Activated CD4-positive, alpha-beta T cell treated with anti-CD3 and anti-CD28 coated beads for 36 hours (primary cell): ENCODE measurements at regions not wholly inside any gene's neighbourhood (a gene's known extent, or its start where the extent isn't known, plus 50 kb on each side); places are given as distances from the start of the nearest gene placed in this dataset.

ENCODE experiments used
- ATAC-seq: fragments of 200-7000 bp; cut with Tn5 transposase; one replicate; pipeline ENCODE4 v1.10.0; 2021; ENCODE audit warnings: mild to moderate bottlenecking, moderate library complexity
- CTCF ChIA-PET: fragments of 350-600 bp; sonication (Branson Sonifier 250); formaldehyde crosslinking; loops from one replicate; lab custom pipeline; 2021; ENCODE audit warnings: antibody characterized with exemption; lab: Charles Lee
- POLR2A ChIA-PET: fragments of 350-600 bp; sonication (Branson Sonifier 250); formaldehyde crosslinking; loops from one replicate; lab custom pipeline; 2021; ENCODE audit warnings: antibody characterized with exemption, inconsistent platforms; lab: Charles Lee
- DNase-seq: peaks from one replicate; pipeline ENCODE4 v3.0.0-alpha.2; 2020
- H3K27ac Mint-ChIP-seq: one replicate; pipeline ENCODE4 v1.8.0; 2021; ENCODE audit warnings: mixed read lengths
- H3K27me3 Mint-ChIP-seq: one replicate; pipeline ENCODE4 v1.8.0; 2021; ENCODE audit warnings: mixed read lengths
- H3K36me3 Mint-ChIP-seq: one replicate; pipeline ENCODE4 v1.8.0; 2021; ENCODE audit warnings: low read depth, mixed read lengths
- H3K4me1 Mint-ChIP-seq: one replicate; pipeline ENCODE4 v1.8.0; 2021; ENCODE audit warnings: mixed read lengths
- H3K4me3 Mint-ChIP-seq: one replicate; pipeline ENCODE4 v1.8.0; 2021; ENCODE audit warnings: mild to moderate bottlenecking, moderate library complexity, mixed read lengths
- H3K9me3 Mint-ChIP-seq: one replicate; pipeline ENCODE4 v1.8.0; 2021; ENCODE audit warnings: low read depth, mixed read lengths
- intact Hi-C, 2 experiments: fragments of 100-400 bp; cut with DNase I in 1 of 2; cut with micrococcal nuclease in 1 of 2; formaldehyde crosslinking; loops; one replicate each; pipeline versions ENCODE4 v1.14.2 to v1.15.1; 2022 to 2024; cut with DNase I, micrococcal nuclease

GRCh38 chr11:69963533-69964246 is 114.4 kb upstream of the ANO1 start:
- intact Hi-C loops = no loop called here
- no peaks in the 10 kb centered on the region for H3K36me3 Mint-ChIP-seq
- DNase-seq = no peak
- POLR2A ChIA-PET = no interaction called here
- CTCF ChIA-PET = interaction anchor here (0.6 kb wide), 1 partner anchor 131 kb away, joined by 3 read pairs; no protein-coding TSS in a partner anchor
- no peak overlapping the region for H3K4me3 Mint-ChIP-seq
- no peaks in the 10 kb centered on the region for H3K4me1 Mint-ChIP-seq
- no peak overlapping the region for H3K27ac Mint-ChIP-seq
- no peak for ATAC-seq
- peaks cover 4% of the 10 kb centered on the region for H3K9me3 Mint-ChIP-seq
- peaks cover 7% of the 10 kb centered on the region for H3K27me3 Mint-ChIP-seq

DNA sequence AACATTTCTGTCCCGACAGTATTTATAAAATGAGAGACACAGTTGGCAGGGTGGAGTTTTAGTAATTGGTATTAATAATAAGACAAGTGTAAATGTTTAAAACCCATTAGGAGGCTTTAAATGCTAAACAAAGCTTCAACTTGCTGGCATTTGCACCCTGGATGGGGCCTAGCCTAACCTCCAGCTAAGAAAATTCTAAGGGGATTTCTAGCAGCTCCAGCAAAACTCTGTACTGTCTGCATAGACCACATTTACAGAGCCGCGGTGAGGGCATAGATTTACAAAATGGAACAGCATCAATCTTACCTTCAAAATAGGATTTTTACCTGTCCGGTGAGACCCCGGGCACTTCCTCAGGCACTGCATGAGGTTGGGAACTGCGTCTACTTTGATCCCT is 113.9 kb upstream of the ANO1 start:
- H3K4me1 Mint-ChIP-seq = no peaks in the 10 kb centered on the region
- H3K27ac Mint-ChIP-seq = no peak overlapping the region
- intact Hi-C loops = no loop called here
- CTCF ChIA-PET = interaction anchor here (0.6 kb wide), 1 partner anchor 131 kb away, joined by 3 read pairs; no protein-coding TSS in a partner anchor
- no peaks in the 10 kb centered on the region for H3K36me3 Mint-ChIP-seq
- ATAC-seq = no peak
- POLR2A ChIA-PET = no interaction called here
- H3K4me3 Mint-ChIP-seq = no peak overlapping the region
- peaks cover 2% of the 10 kb centered on the region for H3K9me3 Mint-ChIP-seq
- no peak for DNase-seq
- peaks cover 5% of the 10 kb centered on the region for H3K27me3 Mint-ChIP-seq

- Mint-ChIP-seq H3K27ac (no peak overlapping the region), H3K9me3 (peaks cover 2% of the 10 kb centered on the region), H3K27me3 (peaks cover 6% of the 10 kb centered on the region), H3K36me3 (no peaks in the 10 kb centered on the region), H3K4me1 (peaks cover 5% of the 10 kb centered on the region), H3K4me3 (no peak overlapping the region)
- ATAC-seq = no peak
- no peak for DNase-seq
- intact Hi-C loops = no loop called here
- ChIA-PET POLR2A (no interaction called here), CTCF (no interaction called here)
These were observed 112.1 kb upstream of the ANO1 start for GRCh38 chr11:69965821-69966582.

DNA sequence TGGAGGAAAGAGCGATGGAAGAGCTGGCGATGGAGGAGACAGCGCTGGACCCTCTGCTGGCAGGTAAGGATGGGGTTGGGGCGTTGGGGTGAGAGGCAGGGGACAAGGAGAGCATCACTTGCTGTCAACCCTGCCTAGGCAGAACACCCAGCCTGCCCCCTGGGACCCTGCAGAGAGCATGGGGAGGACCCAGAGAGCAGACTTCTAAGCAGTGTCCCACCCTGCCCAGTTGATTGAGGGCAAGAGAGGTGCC is 111.6 kb upstream of the ANO1 start:
- no peak for DNase-seq
- ChIA-PET CTCF (no interaction called here), POLR2A (interaction anchor here (0.6 kb wide), 1 partner anchor 28 kb away, joined by 6 read pairs; no protein-coding TSS in a partner anchor)
- Mint-ChIP-seq H3K9me3 (peaks cover 2% of the 10 kb centered on the region), H3K27me3 (peaks cover 8% of the 10 kb centered on the region), H3K4me1 (peaks cover 7% of the 10 kb centered on the region), H3K4me3 (no peak overlapping the region), H3K36me3 (no peaks in the 10 kb centered on the region), H3K27ac (no peak overlapping the region)
- ATAC-seq = no peak
- intact Hi-C loops = no loop called here

GRCh38 chr11:69966910-69967483 is 111.1 kb upstream of the ANO1 start:
- Mint-ChIP-seq H3K9me3 (no peaks in the 10 kb centered on the region), H3K4me1 (peaks cover 9% of the 10 kb centered on the region), H3K4me3 (no peak overlapping the region), H3K36me3 (no peaks in the 10 kb centered on the region), H3K27ac (no peak overlapping the region), H3K27me3 (peaks cover 8% of the 10 kb centered on the region)
- no peak for ATAC-seq
- ChIA-PET CTCF (interaction anchor here (0.6 kb wide), 1 partner anchor 48 kb away, joined by 3 read pairs; no protein-coding TSS in a partner anchor), POLR2A (interaction anchor here (0.6 kb wide), 1 partner anchor 27 kb away, joined by 6 read pairs; no protein-coding TSS in a partner anchor)
- no peak for DNase-seq
- intact Hi-C loops = no loop called here

GRCh38 chr11:69967484-69967883 is 110.6 kb upstream of the ANO1 start:
- peaks cover 13% of the 10 kb centered on the region for H3K4me1 Mint-ChIP-seq
- no peak overlapping the region for H3K27ac Mint-ChIP-seq
- ChIA-PET CTCF (interaction anchor here (0.6 kb wide), 1 partner anchor 49 kb away, joined by 3 read pairs; no protein-coding TSS in a partner anchor), POLR2A (no interaction called here)
- no peak for ATAC-seq
- no peaks in the 10 kb centered on the region for H3K9me3 Mint-ChIP-seq
- intact Hi-C loops = no loop called here
- no peak overlapping the region for H3K4me3 Mint-ChIP-seq
- H3K27me3 Mint-ChIP-seq = peaks cover 8% of the 10 kb centered on the region
- H3K36me3 Mint-ChIP-seq = no peaks in the 10 kb centered on the region
- DNase-seq = no peak

GRCh38 chr11:69968396-69969347 is 109.4 kb upstream of the ANO1 start:
- intact Hi-C loops = no loop called here
- Mint-ChIP-seq H3K4me1 (peaks cover 14% of the 10 kb centered on the region), H3K27ac (no peak overlapping the region), H3K9me3 (no peaks in the 10 kb centered on the region), H3K4me3 (no peak overlapping the region), H3K27me3 (peaks cover 8% of the 10 kb centered on the region), H3K36me3 (no peaks in the 10 kb centered on the region)
- POLR2A ChIA-PET = no interaction called here
- ATAC-seq = no peak
- no peak for DNase-seq
- CTCF ChIA-PET = no interaction called here

- Mint-ChIP-seq H3K4me1 (peaks cover 14% of the 10 kb centered on the region), H3K27me3 (peaks cover 8% of the 10 kb centered on the region), H3K27ac (peak overlapping the region; percentile 43), H3K4me3 (peak overlapping the region; percentile 37), H3K36me3 (no peaks in the 10 kb centered on the region), H3K9me3 (no peaks in the 10 kb centered on the region)
- intact Hi-C loops = no loop called here
- POLR2A ChIA-PET = no interaction called here
- DNase-seq (peak; percentile 45), ATAC-seq (peak; percentile 66)
- CTCF ChIA-PET = no interaction called here
These were observed 108.0 kb upstream of the ANO1 start for GRCh38 chr11:69969890-69970784.

DNA sequence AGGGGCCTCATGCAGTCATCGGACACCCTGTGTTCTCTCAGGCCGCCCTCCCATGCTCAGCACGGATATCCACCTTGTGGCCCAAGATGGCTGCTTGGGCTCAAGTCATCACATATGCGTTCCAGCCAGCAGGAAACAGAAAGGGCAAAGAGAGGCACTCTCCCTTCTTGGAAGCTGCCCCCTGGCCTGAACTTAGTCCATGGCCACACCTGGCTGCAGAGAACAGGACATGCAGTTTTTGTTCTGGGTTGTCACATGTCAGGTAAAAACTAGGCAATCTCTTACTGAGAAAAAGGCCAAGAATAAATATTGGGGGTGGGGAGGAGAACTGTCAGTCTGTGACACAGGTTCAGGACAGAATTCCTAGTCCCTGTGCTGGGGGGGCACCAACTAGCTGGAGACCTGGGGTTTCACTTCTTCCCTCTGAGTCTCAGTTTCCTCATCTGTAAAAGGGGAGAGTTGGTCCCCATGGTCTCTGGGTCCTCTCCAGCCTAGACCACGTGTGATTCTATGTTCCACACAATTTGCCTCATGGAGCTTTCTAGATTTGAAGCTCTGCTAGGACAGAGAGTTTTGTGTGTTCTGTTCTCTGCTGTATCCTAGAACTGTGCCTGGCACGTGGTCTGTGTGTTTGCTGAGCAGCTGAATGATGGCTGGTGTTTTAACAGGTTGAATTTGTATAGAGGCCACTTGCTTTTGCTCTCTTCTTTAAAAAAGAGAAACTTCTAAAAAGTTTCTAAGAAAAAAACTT is 107.2 kb upstream of the ANO1 start:
- Mint-ChIP-seq H3K9me3 (no peaks in the 10 kb centered on the region), H3K36me3 (no peaks in the 10 kb centered on the region), H3K27ac (no peak overlapping the region), H3K4me1 (peaks cover 14% of the 10 kb centered on the region), H3K4me3 (no peak overlapping the region), H3K27me3 (peaks cover 8% of the 10 kb centered on the region)
- no peak for DNase-seq
- no peak for ATAC-seq
- ChIA-PET CTCF (interaction anchor here (0.6 kb wide), 1 partner anchor 53 kb away, joined by 3 read pairs; no protein-coding TSS in a partner anchor), POLR2A (no interaction called here)
- intact Hi-C loops = no loop called here

- H3K27ac Mint-ChIP-seq = no peak overlapping the region
These were observed 106.4 kb upstream of the ANO1 start for GRCh38 chr11:69971741-69972140.

More at GRCh38 chr11:69971741-69972140, 106.4 kb upstream of the ANO1 start:
- Mint-ChIP-seq H3K9me3 (no peaks in the 10 kb centered on the region), H3K4me3 (no peak overlapping the region), H3K36me3 (no peaks in the 10 kb centered on the region), H3K4me1 (peaks cover 14% of the 10 kb centered on the region), H3K27me3 (peaks cover 8% of the 10 kb centered on the region)
- intact Hi-C loops = no loop called here
- ATAC-seq (peak; percentile 38), DNase-seq (peak; percentile 52)
- CTCF ChIA-PET = interaction anchor here (0.6 kb wide), 1 partner anchor 54 kb away, joined by 3 read pairs; no protein-coding TSS in a partner anchor
- POLR2A ChIA-PET = no interaction called here
